ENCODE measurements at regions not wholly inside any gene's neighbourhood (a gene's known extent, or its start where the extent isn't known, plus 50 kb on each side); places are given as distances from the start of the nearest gene placed in this dataset.

DNA sequence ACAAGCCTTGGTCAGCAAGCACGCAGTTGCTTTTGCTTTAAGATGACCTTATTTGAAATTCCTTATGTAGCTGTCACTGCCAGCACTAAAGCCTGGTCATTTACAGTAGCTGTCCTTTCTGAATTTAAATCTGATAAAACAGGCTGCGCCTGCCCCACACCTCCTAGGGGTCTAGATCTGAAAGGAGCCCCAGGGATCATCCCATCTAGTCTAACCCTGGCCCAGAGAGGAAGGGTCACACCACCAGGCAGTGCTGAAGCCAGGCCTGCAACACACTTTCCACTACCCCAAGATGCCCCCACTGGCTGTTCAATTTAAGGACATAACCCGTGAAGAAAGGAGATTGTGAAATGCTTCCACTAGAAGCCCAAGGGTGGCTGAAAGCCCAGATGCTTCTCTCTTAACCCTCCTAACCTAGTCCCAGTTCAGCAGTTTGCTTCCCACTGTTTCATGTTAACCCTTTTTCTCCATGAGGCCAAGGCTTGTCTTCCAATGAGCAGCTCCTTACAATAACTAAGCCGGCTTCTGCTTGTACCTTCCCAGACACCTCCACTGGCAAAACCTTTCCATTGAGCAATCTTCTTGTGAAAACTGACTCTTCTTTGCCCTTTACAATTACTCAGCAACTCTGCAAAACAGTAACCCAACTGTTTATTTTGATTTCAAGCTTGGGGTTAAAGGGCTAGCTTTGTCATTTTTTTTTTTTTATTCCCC is 198.9 kb upstream of the LPP start:
- Histone ChIP-seq H3K27ac (no peak overlapping the region), H3K36me3 (ENCODE audit: insufficient read depth) (no peaks in the 10 kb centered on the region), H4K20me1 (ENCODE audit: insufficient read depth) (no peaks in the 10 kb centered on the region), H3K9ac (no peak overlapping the region), H3K4me1 (ENCODE audit: low read depth, poor library complexity, severe bottlenecking) (no peaks in the 10 kb centered on the region), H2AFZ (ENCODE audit: low read depth) (no peak overlapping the region), H3K27me3 (ENCODE audit: insufficient read depth, low read depth) (no peaks in the 10 kb centered on the region), H3K79me2 (ENCODE audit: insufficient read depth, low read depth) (no peaks in the 10 kb centered on the region), H3K4me3 (IDR thresholded peaks at IDR 0.05; ENCODE audit: insufficient read depth, low read depth, low read length) (no peak overlapping the region), H3K4me2 (no peak overlapping the region)
- TF ChIP-seq, protein P1, sequence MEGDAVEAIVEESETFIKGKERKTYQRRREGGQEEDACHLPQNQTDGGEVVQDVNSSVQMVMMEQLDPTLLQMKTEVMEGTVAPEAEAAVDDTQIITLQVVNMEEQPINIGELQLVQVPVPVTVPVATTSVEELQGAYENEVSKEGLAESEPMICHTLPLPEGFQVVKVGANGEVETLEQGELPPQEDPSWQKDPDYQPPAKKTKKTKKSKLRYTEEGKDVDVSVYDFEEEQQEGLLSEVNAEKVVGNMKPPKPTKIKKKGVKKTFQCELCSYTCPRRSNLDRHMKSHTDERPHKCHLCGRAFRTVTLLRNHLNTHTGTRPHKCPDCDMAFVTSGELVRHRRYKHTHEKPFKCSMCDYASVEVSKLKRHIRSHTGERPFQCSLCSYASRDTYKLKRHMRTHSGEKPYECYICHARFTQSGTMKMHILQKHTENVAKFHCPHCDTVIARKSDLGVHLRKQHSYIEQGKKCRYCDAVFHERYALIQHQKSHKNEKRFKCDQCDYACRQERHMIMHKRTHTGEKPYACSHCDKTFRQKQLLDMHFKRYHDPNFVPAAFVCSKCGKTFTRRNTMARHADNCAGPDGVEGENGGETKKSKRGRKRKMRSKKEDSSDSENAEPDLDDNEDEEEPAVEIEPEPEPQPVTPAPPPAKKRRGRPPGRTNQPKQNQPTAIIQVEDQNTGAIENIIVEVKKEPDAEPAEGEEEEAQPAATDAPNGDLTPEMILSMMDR (conservative IDR thresholded peaks at IDR 0.05; ENCODE audit: low read depth, low read length), result no peak

DNA sequence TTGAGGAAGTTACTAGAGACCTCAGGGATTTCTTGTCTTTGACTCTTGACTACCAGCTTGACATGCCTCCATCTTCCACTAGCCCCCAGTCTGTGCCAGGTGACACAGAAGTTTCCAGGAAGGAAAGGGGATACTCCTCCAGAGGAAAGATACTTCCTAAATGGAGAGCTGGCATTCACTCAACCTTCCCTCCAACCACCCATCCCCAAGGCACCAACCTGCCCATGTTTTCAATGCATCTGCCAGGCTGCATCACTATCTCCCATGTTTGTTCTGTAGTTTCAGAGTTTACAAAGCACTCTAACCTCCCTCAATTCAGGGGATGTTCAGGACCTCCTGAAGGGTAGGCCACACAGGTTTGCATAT is 198.4 kb upstream of the LPP start:
- no peak overlapping the region for H3K9ac ChIP-seq
- no peaks in the 10 kb centered on the region for H3K27me3 ChIP-seq (ENCODE audit: insufficient read depth, low read depth)
- no peaks in the 10 kb centered on the region for H3K36me3 ChIP-seq (ENCODE audit: insufficient read depth)
- no peaks in the 10 kb centered on the region for H3K4me1 ChIP-seq (ENCODE audit: low read depth, poor library complexity, severe bottlenecking)
- no peak overlapping the region for H2AFZ ChIP-seq (ENCODE audit: low read depth)
- H3K4me3 ChIP-seq (IDR thresholded peaks at IDR 0.05; ENCODE audit: insufficient read depth, low read depth, low read length), result no peak overlapping the region
- H4K20me1 ChIP-seq (ENCODE audit: insufficient read depth), result no peaks in the 10 kb centered on the region
- no peak overlapping the region for H3K27ac ChIP-seq
- TF ChIP-seq, protein P1 (conservative IDR thresholded peaks at IDR 0.05; ENCODE audit: low read depth, low read length), result no peak
- no peak overlapping the region for H3K4me2 ChIP-seq
- H3K79me2 ChIP-seq (ENCODE audit: insufficient read depth, low read depth), result no peaks in the 10 kb centered on the region

DNA sequence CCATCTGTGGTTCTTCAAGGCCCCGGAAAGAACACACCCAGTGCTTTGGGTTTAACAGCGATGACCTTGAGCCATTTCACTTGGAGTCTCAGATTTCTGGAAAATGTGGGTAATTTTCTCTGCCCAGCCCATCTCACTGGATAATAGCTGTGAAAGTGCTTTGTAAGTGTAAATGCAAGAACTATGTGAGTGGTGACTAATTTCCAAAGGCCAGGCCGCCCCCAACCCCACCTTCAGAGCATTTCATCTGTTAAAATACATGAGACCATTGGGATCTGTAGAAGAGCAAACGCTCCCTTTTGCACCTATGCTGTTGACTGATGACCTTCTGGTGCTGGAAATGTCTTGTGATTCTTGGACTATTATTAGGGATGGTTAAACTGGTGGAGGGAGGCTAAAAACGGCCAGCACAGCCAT is 196.8 kb upstream of the LPP start:
- Histone ChIP-seq H3K36me3 (ENCODE audit: insufficient read depth) (no peaks in the 10 kb centered on the region), H3K27ac (no peak overlapping the region), H3K9ac (no peak overlapping the region), H3K79me2 (ENCODE audit: insufficient read depth, low read depth) (no peaks in the 10 kb centered on the region), H3K4me2 (no peak overlapping the region), H3K27me3 (ENCODE audit: insufficient read depth, low read depth) (no peaks in the 10 kb centered on the region), H3K4me1 (ENCODE audit: low read depth, poor library complexity, severe bottlenecking) (no peaks in the 10 kb centered on the region), H3K4me3 (IDR thresholded peaks at IDR 0.05; ENCODE audit: insufficient read depth, low read depth, low read length) (no peak overlapping the region), H2AFZ (ENCODE audit: low read depth) (no peak overlapping the region), H4K20me1 (ENCODE audit: insufficient read depth) (no peaks in the 10 kb centered on the region)
- TF ChIP-seq, protein P1 (conservative IDR thresholded peaks at IDR 0.05; ENCODE audit: low read depth, low read length), result no peak

DNA sequence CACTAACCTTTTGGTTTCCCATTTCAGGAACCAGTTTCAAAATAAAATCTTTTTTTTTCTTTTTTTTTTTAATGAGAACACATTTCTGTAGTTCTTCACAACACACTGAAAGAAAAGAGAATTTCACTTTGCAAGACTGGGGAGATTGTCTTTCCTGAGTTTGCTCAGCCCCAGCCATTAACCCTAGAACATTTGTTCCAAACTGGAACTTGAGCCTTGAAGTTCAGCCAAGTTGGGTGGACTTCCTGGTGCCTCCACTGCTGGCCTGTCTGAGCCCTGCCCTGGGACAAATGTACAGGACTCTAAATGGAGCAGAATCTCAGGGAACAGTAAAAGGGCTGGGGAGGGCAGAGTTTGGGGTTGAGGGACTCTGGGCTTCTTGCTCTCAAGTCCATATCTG is 196.4 kb upstream of the LPP start:
- H3K4me1 ChIP-seq (ENCODE audit: low read depth, poor library complexity, severe bottlenecking), result no peaks in the 10 kb centered on the region

More for the DNA sequence above, 196.4 kb upstream of the LPP start:
- Histone ChIP-seq H3K4me3 (IDR thresholded peaks at IDR 0.05; ENCODE audit: insufficient read depth, low read depth, low read length) (no peak overlapping the region), H3K9ac (no peak overlapping the region), H3K27me3 (ENCODE audit: insufficient read depth, low read depth) (no peaks in the 10 kb centered on the region), H3K36me3 (ENCODE audit: insufficient read depth) (no peaks in the 10 kb centered on the region), H3K4me2 (no peak overlapping the region), H3K27ac (no peak overlapping the region), H3K79me2 (ENCODE audit: insufficient read depth, low read depth) (no peaks in the 10 kb centered on the region), H4K20me1 (ENCODE audit: insufficient read depth) (no peaks in the 10 kb centered on the region), H2AFZ (ENCODE audit: low read depth) (no peak overlapping the region)
- TF ChIP-seq, protein P1 (conservative IDR thresholded peaks at IDR 0.05; ENCODE audit: low read depth, low read length), result no peak
